HG02798 (cell line): ENCODE measurements at regions not wholly inside any gene's neighbourhood (a gene's known extent, or its start where the extent isn't known, plus 50 kb on each side); places are given as distances from the start of the nearest gene placed in this dataset.
"Not testable (repeated sequence)": the region's sequence is repeated elsewhere in the genome, so short reads cannot be mapped to it uniquely, and the experiment has no call there.

ENCODE experiments used
- ATAC-seq: cut with Tn5 transposase; IDR thresholded peaks from one replicate; pipeline ENCODE4 v1.9.1; 2021; ENCODE audit warnings: mild to moderate bottlenecking; ENCODE audit not compliant: unreplicated experiment, poor library complexity

DNA sequence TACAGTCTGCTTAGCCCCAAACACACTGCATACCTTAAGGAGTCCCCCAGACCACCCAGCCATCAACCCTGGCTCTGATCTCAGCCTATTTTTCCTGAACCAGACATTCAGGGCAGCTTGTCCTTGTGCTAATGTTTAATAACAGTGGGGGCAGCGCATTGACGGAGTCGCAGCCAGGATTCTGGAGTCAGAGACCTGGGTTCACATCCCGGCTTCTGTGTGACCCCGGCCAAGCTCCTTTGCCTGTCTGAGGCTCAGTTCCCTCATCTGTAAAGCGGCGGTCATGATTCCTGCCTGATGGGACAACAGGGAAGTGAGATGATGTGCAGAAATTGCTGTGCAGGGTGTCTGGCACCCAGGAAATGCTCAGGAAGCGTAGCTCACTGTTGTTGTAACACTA, 63.1 kb downstream of the MATN1 start:
- no peak for ATAC-seq

DNA sequence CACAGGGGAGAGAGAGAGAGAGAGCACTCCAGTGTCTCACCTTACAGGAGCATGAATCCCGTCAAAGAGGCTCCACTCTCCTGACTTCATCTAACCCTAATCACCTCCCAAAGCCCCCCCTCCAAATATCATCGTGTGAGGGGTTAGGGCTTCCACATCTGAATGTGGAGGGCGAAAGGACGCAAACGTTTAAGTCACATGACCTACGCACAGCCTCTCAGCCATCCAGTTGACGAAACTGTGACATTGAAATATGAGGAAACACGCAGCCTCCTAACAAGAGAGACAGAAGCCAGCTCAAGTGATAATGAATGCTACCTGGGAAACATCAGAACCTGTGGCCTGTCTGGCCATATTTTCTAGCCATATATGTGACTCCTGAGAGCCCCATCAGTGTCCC, 63.7 kb downstream of the MATN1 start:
- ATAC-seq, result no peak

DNA sequence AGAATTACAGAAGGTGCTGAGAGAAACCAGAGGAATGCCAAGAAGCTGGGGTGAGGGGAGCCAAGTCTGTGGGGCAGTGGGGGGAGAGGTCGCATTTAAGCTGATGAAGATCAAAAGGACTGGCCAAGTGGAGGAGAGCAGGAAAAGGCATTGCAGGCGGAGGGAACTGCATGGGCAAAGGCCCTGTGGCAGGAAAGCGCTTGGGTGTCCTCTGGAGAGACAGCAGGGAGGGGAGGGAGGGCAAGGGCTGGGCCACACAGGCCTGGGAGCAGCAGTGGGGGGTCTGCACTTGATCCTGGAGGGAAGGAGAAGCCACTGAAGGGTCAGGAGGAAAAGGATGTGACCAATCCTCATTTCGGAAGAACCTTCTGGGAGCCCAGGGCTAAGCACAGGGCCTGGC, 65.0 kb downstream of the MATN1 start:
- ATAC-seq, result not testable (repeated sequence)

DNA sequence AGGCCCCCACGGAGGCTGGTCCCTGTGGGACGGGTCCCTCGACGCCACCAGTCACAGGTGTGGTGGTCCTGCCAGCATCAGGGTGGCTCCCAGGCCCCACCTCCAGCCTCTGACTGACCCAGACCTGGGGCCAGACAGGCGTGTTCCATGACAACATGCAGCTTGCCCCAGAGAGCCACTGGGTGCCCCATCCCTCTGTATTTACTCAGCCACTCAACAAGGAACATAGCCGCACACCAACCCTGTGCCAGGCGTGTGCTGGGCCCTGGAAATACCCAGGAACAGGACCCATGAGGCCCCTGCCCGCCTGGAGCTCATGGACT, 65.4 kb downstream of the MATN1 start:
- no peak for ATAC-seq

DNA sequence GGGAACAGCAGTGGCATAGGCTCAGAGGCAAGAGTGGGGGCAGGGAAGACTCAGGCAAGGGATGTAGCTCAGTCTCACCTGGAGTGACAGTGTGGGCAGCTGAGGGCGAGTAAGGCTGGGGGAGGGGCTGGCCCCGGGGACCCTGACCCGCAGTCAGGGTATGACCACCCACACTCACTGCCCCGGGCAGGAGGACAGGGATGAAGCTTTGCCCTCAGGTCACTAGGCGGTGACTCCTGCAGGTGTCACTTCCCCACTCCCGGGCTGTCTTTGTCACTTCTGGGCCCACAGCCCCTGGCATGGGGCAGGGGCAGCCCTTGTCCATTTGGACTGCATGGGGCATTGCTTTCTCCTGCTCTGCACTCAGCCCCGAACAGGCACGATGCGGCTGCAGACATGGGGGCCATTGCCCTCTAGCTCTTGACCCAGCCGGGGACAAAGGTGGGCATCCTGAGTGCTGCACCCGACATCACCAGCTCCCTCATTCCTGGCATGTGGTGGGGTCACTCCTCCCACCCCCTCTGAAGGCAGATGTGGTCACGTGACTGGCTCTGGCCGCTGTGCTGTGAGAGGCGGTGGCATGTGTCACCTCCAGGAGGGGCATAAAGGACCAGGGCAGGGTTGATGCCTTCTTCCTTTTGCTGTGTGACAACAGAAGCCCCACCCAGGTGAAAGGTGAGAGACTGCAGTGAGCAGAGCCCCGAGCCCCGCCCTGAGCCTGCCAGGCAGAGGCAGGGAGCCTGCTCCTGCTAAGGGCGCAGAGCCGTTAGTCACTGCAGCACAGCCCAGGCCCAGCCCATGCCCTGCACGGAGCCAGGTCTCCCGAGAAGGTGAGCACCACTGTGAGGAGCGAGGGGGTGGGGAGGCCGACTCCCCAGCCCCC, 66.0 kb downstream of the MATN1 start:
- no peak for ATAC-seq

DNA sequence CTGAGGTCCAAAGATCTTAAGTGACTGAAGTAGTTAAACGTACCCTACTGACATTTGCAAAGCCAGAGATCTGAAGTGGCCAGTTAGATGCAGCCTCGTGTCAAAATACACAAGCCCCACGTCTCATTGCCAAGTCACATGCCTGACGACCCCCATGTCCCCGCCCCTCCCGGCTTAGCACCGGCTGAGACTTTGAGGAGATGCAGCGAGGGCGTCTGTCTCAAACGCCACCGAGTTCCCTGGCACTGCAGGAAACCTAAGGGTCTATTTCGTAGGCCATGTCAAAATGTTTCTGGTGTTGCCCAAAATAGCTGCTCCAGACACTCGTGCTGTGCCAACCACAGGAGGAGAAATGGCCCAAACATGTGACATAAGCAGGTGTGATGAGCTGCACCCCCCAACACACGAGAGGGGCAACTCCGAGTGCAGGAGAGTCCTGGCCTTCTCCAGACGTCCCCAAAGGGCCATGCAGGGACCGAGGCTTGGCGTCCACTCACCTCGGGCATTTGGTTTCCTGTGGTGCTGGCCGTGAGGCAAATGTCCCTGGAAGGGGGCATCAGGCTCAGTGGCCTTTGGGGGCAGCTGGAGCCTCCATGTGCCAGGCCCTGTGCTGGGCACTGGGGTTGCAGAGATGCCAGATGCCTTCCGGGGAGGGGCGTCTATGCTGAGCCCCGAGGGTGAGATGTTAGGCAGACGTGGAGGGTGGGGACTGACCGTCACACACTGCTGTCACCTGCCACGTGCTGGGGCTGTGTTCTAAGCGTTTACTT, 67.0 kb downstream of the MATN1 start:
- ATAC-seq, result no peak

DNA sequence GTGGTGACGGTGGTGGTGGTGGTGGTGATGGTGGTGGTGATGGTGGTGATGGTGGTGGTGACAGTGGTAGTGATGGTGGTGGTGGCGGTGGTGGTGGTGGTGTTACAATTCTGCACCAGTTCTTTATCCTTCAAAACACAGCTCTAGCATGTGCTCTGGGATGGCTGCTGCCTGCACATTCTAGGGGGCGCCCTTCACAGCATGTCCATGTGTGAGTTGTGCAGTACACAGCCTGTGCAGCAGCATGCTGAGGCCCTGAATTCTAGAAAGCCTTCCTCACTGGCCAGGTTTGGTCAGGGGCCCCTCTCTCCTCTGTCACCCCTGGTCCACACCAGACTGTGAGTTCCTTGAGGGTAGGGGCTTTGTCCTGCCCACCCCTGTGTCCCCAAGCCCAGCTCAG, 67.7 kb downstream of the MATN1 start:
- ATAC-seq, result no peak

DNA sequence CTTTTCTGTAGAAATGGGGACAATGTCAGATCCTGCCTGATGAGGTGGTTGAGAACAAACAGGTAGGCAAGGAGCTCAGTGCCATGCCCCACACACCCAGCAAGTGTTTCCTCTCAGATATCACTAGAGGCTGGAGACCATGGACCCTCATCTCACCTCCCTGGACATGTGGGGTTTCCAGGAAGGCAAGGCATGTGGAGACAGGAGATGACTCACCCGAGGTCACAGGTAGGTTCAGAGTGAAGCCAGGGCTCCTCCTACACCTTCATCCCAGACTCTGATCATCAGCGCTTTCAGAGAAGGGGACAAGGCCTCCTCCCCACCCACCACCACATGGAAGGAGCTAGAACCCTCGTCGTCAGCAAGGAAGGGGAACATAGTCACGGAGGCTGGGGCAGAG, 69.2 kb downstream of the MATN1 start:
- no peak for ATAC-seq

DNA sequence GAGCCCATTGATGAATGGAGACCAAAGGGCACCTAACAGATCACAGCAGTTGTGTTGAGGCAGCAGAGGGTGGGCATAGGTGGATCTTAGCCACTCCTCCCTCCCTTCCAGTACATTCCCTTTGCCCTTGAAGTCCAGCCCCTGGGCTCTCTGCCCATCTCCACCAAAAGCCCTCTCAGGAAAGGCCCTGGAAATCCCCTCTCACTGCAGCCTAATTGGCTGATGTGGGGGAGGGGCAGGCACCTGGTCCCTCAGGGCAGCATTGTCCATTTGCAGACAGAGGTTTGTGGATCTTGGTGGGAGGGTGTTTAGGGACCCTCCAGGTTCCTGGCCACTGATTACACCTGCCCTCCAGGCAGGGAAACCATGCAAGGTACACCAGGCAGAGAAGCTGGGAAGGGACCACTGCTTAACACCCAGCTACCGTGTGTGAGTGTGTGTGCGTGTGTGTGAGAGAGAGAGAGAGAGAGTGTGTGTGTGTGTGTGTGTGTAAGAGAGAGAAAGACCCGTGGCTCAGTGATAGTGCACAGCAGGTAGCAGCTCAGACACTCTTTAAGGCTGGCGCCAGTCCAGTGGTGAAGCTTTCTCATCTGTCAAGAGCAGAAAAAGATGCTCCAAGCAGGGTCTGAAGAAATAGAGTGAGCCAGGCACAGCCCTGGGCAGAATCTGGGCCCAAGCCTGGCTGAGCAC, 71.1 kb downstream of the MATN1 start:
- ATAC-seq, result no peak

DNA sequence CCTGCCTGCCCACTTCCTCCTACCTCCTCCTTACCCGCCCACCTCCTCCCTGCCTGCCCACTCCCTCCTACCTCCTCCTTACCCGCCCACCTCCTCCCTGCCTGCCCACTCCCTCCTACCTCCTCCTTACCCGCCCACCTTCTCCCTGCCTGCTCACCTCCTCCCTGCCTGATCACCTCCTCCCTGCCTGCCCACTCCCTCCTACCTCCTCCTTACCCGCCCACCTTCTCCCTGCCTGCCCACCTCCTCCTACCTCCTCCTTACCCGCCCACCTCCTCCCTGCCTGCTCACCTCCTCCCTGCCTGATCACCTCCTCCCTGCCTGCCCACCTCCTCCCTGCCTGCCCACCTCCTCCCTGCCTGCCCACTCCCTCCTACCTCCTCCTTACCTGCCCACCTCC, 72.0 kb downstream of the MATN1 start:
- not testable (repeated sequence) for ATAC-seq

DNA sequence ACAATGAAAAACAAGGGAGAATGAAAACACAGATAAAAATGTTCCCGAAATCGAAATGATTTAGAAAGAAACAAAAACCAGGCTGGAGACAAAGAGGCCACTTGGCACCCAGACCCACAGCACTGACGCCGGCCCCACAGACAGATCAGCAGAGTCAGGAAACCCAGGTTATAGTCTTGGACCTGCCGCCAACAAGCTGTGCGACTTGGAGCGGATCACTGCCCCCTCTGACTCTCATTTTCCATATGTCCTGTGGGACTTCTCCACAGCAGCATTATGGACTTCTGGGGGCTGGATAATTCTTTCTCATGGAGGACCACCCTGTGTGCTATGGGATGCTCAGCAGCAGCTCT, 72.4 kb downstream of the MATN1 start:
- no peak for ATAC-seq

DNA sequence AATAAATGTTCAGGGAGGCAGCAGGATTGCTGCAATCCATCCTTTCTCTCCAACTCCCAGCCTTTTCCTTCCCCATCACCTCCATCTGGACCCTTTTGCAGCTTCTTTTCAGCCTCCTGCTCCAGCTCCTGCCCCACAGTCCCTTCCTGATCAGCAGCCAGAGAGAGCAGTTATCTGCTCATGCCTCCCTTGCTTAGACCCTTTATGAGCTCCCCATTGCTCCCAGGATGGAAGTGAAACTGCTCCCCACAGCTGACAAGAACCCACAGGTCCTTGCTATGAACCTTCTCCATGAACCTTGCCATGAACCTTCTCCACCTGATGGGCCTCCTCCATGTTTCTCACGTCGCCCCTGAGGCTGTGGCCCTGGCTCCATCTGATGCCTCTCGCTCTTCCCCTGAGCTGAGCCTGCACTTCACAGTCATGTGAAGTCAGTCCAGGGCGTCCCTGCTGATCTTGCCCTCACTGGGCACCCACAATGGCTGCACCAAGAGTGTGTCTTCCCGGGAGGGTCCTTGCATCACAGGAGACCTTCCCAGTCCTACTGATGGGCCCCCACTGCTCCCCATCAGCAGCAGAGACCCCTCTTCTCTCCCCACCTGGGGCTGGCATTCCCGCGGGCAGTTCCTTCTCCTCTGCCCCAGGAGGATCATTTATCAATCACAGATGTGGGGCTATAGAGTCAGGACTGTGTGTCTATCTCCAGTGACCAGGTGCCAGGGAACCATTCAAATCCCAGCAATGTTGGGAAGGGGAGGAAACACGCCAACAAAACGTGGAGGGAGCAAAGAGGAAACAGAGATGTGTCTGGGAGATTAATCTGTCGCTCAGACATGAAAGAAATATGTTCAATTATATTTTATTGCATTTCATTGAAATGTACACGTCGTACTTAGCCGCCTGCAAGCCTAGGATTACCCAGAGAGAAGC, 73.1 kb downstream of the MATN1 start:
- no peak for ATAC-seq

DNA sequence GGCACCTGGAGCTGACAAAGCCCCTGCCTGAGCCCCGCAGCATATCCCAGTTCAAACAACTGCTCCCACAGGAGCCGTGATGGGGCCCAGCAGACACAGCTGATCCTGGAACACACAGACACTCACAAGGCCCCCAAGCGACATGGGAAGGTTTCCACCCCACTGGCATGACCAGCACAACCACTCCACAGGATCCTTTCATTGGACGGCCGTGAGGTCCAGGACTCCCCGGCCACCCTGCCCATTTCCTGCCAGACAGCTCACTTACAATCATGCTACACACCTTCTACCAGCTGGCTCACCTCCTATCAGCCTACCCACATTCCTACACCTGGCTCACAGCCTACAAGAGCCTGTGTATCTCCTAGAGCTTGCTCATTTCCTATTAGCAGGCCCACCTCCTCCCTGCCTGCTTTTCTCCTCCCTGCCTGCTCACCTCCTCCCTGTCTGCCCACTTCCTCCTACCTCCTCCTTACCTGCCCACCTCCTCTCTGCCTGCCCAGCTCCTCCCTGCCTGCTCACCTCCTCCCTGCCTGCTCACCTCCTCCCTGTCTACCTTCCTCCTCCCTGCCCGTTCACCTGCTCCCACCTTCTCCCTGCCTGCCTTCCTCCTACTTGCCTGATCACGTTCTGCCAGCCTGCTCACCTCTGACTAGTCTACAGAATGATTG, 73.9 kb downstream of the MATN1 start:
- ATAC-seq, result no peak

DNA sequence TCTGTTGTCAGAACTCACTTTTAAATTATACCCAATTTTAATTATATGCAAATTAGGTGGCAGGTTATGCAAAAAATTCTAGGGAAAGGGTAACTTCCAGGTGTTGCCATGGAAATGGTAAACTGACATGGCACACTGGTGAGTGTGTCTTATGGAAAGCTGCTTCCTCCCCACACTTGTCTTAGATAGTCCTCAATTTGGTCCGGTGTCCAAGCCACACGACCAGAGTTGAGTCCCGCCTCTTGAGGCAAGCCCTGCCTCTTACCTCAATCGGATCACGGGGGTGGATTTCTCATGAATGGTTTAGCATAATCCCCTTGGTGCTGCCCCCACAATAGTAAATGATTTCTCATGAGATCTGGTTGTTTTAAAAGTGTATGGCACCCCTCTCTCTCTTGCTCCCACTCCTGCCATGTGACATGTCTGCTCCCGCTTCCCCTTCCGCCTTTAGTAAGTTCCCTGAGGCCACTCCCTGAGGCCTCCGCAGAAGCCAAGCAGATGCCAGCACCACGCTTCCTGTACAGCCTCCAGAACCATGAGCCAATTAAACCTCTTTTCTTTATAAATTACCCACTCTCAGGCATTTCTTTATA, 74.9 kb downstream of the MATN1 start:
- no peak for ATAC-seq

DNA sequence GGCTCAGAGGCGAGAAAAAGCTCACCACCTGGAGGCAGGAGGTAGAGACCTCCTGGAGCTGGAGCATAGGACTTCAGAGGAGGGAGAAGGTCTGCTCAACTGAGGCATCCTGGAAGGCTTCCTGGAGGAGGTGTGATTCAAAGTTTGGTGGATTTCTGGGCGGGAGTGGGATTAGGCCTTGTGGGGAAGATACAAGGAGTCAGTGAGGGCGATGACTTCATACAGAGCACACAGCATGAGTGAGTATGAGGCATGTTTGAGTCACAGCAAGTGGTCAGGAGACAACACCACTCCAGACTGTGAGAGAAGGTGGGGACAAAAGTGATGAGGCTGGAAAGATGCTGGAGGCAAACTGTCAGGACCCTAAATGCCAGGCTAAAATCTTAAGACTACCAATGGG, 77.6 kb downstream of the MATN1 start:
- ATAC-seq, result no peak

DNA sequence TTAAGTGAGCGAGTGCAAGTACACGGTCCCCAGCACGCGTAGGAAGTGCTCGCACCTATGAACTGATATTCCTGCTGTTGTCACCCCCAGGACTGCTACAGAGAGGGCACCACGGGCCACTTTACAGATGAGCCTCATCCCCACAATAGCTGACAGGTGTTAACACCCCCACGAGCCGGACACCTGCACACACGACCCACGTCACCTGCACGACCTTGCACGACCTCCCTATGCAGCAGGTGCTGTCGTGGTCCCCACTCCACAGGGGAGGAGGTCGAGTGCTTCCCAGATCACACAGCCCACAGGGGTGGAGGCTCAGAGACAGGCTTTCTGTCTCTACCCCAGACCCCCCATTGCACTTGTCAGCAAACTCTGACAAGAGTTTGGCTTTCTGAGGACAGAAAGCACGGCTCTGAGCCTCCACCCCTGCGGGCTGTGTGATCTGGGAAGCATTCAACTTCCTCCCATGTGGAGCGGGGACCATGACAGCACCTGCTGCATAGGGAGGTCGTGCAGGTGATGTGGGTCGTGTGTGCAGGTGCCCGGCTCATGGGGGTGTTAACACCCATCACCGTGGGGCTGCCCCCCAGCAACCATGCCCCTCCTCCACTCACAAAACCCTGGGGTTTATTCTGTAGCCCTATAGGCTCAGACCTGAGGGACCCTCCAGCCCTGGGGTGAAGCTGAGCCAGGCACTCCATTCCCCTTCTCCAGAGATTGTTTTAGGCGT, 80.8 kb downstream of the MATN1 start:
- ATAC-seq, result no peak

DNA sequence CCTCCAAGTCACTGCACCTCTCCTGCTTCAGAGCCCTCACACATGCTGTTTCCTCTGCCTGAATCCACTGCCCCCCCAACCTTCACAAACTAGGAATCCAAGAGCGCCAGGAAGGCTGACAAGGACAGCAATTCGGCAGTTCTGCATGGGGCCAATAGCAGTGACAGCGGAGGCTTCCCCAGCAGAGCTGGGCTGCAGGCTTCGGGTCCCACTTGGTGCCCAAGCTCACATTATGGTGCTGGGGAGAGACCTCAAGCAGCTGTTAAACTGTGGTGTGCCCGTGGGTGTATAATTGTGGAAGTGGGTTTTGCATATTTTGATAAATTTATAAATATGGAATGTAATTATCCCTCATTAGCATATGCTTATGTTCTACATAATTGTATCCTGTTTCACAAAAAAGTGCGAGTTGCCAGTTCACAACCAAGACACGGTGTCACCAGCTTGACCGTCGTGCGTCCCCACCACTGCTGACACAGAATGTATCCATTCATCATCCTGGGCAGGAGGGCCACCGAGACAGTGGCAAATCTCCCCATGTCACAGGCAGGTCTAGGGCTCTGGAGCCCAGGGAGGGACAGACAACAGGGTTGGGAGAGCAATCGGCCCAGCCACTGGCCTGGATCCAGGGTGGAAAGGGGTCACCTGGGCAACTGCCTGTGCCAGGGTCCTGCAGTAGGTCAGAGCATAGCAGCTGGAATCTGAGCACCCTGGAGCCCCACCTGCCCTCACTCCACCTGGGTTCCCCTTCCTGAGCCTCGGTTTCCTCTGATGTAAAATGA, 81.6 kb downstream of the MATN1 start:
- no peak for ATAC-seq

DNA sequence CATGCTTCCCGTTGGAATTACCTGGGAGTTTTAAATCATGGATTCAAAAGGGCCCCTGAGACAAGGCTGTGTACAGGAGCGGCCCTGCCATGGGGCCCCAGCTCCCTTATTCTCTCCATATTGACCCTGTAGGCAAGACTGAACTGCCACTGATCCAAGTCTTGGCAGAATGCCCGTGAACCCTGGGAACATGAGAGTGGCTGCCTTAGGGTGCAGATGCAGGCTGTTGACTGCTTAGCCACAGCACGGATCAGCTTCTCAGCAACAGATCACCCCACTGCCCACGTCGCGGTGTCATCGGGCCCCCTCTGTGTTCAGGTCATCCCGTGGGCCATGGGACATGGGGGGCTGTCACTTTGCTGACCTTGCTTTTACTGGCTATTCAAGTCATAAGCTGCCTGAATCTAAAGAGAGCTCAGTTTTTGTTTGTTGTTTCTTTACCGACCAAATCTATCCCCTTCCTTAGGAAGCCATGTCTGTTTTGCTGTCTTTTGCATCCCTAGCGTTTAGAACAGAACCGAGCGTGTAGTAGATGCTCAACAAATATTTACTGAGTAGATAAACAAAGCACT, 83.4 kb downstream of the MATN1 start:
- no peak for ATAC-seq
